Glutamatergic neuron (in vitro differentiated cells): ENCODE measurements at regions not wholly inside any gene's neighbourhood (a gene's known extent, or its start where the extent isn't known, plus 50 kb on each side); places are given as distances from the start of the nearest gene placed in this dataset.

Experiments used
- DNase-seq: peaks from one replicate; pipeline ENCODE4 v3.0.0; 2022
- H3K27ac Mint-ChIP-seq: one replicate; pipeline ENCODE4 v1.8.0; 2020; ENCODE audit warnings: mild to moderate bottlenecking, mixed read lengths, inconsistent platforms; ENCODE audit not compliant: unreplicated experiment
- H3K27me3 Mint-ChIP-seq: one replicate; pipeline ENCODE4 v1.8.0; 2020; ENCODE audit warnings: mild to moderate bottlenecking, moderate library complexity, mixed read lengths, inconsistent platforms; ENCODE audit not compliant: unreplicated experiment
- H3K36me3 Mint-ChIP-seq: one replicate; pipeline ENCODE4 v1.8.0; 2020; ENCODE audit warnings: mild to moderate bottlenecking, mixed read lengths, inconsistent platforms; ENCODE audit not compliant: unreplicated experiment
- H3K4me1 Mint-ChIP-seq: one replicate; pipeline ENCODE4 v1.8.0; 2020; ENCODE audit warnings: mild to moderate bottlenecking, low read depth, mixed read lengths, inconsistent platforms; ENCODE audit not compliant: unreplicated experiment
- H3K4me3 Mint-ChIP-seq: one replicate; pipeline ENCODE4 v1.8.0; 2020; ENCODE audit warnings: mild to moderate bottlenecking, mixed read lengths, inconsistent platforms; ENCODE audit not compliant: unreplicated experiment
- H3K9me3 Mint-ChIP-seq: one replicate; pipeline ENCODE4 v1.8.0; 2020; ENCODE audit warnings: mild to moderate bottlenecking, moderate library complexity, mixed read lengths, inconsistent platforms; ENCODE audit not compliant: unreplicated experiment
- TF ChIP-seq, protein P1 (sequence below): fragments of 200-600 bp; sonication (generic); IDR thresholded peaks from one replicate; pipeline ENCODE4 v1.5.0; 2021; ENCODE audit not compliant: partially characterized antibody, unreplicated experiment

GRCh38 chr4:38600575-38600974 lies 63.4 kb upstream of the KLF3 start:
- DNase-seq, result no peak
- H3K4me1 Mint-ChIP-seq, result peaks cover 2% of the 10 kb centered on the region
- no peak overlapping the region for H3K27ac Mint-ChIP-seq
- H3K27me3 Mint-ChIP-seq, result no peaks in the 10 kb centered on the region
- TF ChIP-seq, protein P1, sequence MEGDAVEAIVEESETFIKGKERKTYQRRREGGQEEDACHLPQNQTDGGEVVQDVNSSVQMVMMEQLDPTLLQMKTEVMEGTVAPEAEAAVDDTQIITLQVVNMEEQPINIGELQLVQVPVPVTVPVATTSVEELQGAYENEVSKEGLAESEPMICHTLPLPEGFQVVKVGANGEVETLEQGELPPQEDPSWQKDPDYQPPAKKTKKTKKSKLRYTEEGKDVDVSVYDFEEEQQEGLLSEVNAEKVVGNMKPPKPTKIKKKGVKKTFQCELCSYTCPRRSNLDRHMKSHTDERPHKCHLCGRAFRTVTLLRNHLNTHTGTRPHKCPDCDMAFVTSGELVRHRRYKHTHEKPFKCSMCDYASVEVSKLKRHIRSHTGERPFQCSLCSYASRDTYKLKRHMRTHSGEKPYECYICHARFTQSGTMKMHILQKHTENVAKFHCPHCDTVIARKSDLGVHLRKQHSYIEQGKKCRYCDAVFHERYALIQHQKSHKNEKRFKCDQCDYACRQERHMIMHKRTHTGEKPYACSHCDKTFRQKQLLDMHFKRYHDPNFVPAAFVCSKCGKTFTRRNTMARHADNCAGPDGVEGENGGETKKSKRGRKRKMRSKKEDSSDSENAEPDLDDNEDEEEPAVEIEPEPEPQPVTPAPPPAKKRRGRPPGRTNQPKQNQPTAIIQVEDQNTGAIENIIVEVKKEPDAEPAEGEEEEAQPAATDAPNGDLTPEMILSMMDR, result no peak
- no peak overlapping the region for H3K4me3 Mint-ChIP-seq
- peaks cover 1% of the 10 kb centered on the region for H3K9me3 Mint-ChIP-seq
- H3K36me3 Mint-ChIP-seq, result peaks cover 4% of the 10 kb centered on the region

- no peak for DNase-seq
- Mint-ChIP-seq H3K9me3 (peaks cover 1% of the 10 kb centered on the region), H3K27me3 (no peaks in the 10 kb centered on the region), H3K27ac (no peak overlapping the region), H3K36me3 (peaks cover 4% of the 10 kb centered on the region), H3K4me1 (peaks cover 2% of the 10 kb centered on the region), H3K4me3 (no peak overlapping the region)
- TF ChIP-seq, protein P1, result no peak
Measured at GRCh38 chr4:38601244-38601915, 62.6 kb upstream of the KLF3 start.

GRCh38 chr4:38601916-38602291 lies 62.1 kb upstream of the KLF3 start:
- Mint-ChIP-seq H3K4me3 (no peak overlapping the region), H3K9me3 (peaks cover 1% of the 10 kb centered on the region)

DNA sequence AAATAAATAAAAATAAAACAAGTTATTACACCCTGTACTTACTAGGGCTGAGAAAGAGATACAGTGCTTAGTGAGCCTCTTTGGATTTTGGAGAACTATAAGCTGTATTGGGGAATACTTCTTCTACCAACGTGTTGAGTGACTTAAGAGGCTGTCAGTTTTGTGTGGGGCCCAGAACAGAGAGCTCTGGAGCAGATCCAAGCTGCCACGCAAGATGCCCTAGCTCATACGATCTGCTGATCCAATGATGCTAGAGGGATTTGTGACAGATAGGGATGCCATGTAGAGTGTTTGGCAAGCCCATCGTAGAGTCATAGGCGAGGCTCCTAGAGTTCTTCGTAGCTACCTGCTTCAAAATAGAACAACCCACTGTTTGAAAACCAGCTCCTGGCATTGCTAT lies 60.3 kb upstream of the KLF3 start:
- DNase-seq, result no peak
- TF ChIP-seq, protein P1, result no peak
- Mint-ChIP-seq H3K27me3 (no peaks in the 10 kb centered on the region), H3K4me1 (peaks cover 2% of the 10 kb centered on the region), H3K27ac (no peak overlapping the region), H3K9me3 (peaks cover 1% of the 10 kb centered on the region), H3K4me3 (no peak overlapping the region), H3K36me3 (peaks cover 4% of the 10 kb centered on the region)

More at GRCh38 chr4:38601916-38602291, 62.1 kb upstream of the KLF3 start:
- Mint-ChIP-seq H3K27me3 (no peaks in the 10 kb centered on the region), H3K4me1 (peaks cover 2% of the 10 kb centered on the region), H3K36me3 (peaks cover 4% of the 10 kb centered on the region), H3K27ac (no peak overlapping the region)
- DNase-seq, result no peak
- TF ChIP-seq, protein P1, result no peak

- H3K9me3 Mint-ChIP-seq, result peaks cover 1% of the 10 kb centered on the region
- no peak overlapping the region for H3K27ac Mint-ChIP-seq
- peaks cover 4% of the 10 kb centered on the region for H3K36me3 Mint-ChIP-seq
- peaks cover 2% of the 10 kb centered on the region for H3K4me1 Mint-ChIP-seq
- H3K27me3 Mint-ChIP-seq, result no peaks in the 10 kb centered on the region
- H3K4me3 Mint-ChIP-seq, result no peak overlapping the region
- TF ChIP-seq, protein P1, result no peak
- no peak for DNase-seq
Measured at GRCh38 chr4:38605181-38605752, 58.7 kb upstream of the KLF3 start.
